ENCODE measurements at regions not wholly inside any gene's neighbourhood (a gene's known extent, or its start where the extent isn't known, plus 50 kb on each side); places are given as distances from the start of the nearest gene placed in this dataset.
A peak's percentile ranks its signal among the peaks of the same experiment; 100 is the strongest.

DNA sequence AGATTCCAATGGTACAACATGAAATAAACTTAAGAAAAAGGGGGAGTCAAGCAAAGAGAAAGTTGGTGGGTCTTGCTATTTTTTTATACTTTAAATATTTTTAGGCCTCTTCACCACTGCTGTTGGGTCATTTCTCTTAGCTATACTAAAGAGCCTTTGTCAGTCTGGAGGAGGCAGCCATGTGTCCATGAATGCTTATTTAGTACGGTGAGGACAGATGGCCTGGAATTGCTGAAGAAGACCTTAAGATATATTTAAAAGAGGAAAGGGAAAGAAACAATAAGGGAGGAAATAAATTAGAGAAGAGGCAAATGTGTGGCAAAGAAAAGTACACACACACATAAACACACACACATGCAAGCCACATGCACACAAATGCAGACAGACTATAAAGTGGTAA lies 560.5 kb upstream of the MEF2C start:
- no peak overlapping the region for H3K4me3 ChIP-seq (ENCODE audit: low read length)
- TF ChIP-seq, protein P1, sequence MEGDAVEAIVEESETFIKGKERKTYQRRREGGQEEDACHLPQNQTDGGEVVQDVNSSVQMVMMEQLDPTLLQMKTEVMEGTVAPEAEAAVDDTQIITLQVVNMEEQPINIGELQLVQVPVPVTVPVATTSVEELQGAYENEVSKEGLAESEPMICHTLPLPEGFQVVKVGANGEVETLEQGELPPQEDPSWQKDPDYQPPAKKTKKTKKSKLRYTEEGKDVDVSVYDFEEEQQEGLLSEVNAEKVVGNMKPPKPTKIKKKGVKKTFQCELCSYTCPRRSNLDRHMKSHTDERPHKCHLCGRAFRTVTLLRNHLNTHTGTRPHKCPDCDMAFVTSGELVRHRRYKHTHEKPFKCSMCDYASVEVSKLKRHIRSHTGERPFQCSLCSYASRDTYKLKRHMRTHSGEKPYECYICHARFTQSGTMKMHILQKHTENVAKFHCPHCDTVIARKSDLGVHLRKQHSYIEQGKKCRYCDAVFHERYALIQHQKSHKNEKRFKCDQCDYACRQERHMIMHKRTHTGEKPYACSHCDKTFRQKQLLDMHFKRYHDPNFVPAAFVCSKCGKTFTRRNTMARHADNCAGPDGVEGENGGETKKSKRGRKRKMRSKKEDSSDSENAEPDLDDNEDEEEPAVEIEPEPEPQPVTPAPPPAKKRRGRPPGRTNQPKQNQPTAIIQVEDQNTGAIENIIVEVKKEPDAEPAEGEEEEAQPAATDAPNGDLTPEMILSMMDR (conservative IDR thresholded peaks at IDR 0.05; ENCODE audit: low read depth, low read length), result no peak
- no peak for DNase-seq (ENCODE audit: low read depth)

DNA sequence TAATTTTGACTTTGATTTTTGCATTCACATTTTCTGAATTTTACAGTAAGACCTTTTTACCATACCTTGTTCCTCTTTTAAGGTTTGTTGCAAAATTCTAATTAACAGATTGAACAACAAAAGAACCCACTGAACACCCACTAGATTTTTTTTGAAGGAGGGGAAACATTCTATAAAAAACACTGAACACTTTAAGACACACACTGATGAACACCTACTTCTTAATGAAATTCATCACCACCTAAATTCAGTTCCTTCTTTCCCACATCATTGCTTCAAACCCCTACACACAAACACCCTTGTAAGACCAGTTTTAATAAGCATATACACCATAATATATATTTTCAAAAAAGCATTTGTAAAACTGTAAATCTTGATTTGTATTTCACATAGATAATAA lies 559.0 kb upstream of the MEF2C start:
- TF ChIP-seq, protein P1 (conservative IDR thresholded peaks at IDR 0.05; ENCODE audit: low read depth, low read length), result no peak
- no peak overlapping the region for H3K4me3 ChIP-seq (ENCODE audit: low read length)
- no peak for DNase-seq (ENCODE audit: low read depth)

DNA sequence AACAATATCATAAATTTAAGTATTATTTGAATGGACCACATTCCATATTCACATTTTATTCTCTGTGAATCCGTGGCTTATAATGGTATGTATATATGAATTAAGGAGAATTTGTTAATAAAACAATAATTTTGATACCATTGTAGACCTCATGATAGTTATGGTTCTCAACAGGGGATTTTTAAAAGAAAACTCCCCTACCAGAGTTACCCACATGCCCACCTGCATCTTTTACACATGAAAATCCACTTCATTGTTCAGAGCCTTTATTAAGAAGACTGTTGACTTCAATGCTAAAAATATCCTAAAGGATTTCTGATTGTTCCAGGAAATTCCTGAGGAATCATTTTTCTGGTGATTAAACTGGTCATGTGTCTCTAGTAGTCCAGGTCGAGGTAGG lies 557.7 kb upstream of the MEF2C start:
- peak; percentile 39 for DNase-seq (ENCODE audit: low read depth)
- no peak overlapping the region for H3K4me3 ChIP-seq (ENCODE audit: low read length)
- TF ChIP-seq, protein P1 (conservative IDR thresholded peaks at IDR 0.05; ENCODE audit: low read depth, low read length), result no peak

DNA sequence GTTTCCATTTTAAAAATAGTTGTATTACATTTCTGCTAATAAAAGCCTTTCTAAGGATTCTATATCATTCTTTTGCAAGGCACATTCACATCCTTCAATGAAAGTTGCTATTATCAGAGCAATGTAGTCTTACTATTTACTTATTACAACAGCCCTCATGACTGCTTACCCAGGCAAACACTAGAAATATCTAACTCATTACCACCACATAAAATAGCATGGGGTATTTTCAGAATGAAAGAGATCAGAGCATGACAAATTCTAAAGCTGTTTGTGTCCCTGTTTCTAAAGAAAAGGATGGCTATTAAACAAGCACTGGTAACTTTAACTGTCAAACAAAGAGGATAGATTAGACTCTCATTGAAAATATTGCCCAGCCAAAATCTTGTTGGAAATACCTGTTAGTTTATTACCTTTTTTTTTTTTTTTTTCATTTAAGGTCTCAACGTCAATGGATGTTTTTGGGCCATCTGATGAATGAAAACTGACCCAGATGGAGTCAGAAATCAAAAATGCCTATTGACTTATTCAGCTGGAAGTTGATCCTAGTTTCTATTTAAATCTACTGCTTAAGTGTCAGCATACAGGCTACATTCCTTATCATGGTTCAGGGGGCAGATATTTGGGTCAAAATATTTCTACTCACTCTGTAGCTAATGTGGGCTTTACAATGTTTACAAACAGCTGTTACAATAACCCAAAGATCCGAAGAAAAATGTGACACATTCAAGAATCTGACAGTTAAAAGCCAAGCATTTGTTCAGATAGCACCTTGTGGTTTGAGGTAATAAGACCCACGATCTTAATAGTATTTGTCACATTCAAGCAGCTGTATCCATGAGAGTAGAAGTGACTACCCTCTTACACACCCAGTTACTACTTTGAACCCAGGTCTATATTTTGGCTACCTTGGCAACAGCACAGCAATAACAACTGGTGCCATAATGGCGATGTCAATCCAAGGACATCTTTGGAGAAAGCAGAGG lies 554.8 kb upstream of the MEF2C start:
- no peak overlapping the region for H3K4me3 ChIP-seq (ENCODE audit: low read length)
- TF ChIP-seq, protein P1 (conservative IDR thresholded peaks at IDR 0.05; ENCODE audit: low read depth, low read length), result no peak
- peak; percentile 77 for DNase-seq (ENCODE audit: low read depth)

DNA sequence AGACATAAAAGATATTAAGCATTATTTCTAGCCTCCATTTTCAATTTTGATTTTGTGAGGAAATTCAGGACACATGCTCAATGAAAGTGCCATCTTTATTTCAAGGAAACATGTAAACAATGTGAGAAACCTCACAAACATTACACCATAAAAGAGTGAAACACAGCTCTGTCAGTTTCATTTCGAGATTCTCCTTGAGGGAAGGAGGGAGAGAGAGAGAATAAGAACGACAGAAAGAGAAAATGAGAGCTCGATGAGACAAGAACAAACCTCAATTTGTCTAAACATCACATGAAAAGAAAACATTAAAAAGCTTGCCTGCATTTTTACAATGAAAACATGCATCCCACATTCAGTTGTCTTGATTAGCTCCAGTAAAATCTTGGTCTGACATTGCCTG lies 553.5 kb upstream of the MEF2C start:
- H3K4me3 ChIP-seq (ENCODE audit: low read length), result no peak overlapping the region
- no peak for DNase-seq (ENCODE audit: low read depth)

DNA sequence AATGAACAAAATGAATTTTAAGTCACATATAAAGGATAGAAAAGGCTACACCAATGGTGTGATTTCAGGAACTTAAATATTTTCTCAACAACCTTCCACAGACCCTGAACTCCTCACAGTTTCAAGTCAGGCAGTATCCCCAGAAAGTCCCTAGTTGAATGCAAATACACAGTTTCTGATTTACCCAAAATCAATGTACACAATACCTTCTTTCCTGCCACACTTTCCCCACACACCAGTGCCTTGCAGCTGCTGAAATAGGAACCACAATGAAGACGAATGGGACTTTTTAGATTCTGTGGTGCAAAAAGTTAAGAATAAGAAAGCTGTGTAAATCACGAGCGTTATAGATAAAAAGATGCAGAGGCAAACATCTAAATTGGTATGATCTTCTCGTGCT lies 552.4 kb upstream of the MEF2C start:
- H3K4me3 ChIP-seq (ENCODE audit: low read length), result no peak overlapping the region
- TF ChIP-seq, protein P1 (conservative IDR thresholded peaks at IDR 0.05; ENCODE audit: low read depth, low read length), result no peak
- DNase-seq (ENCODE audit: low read depth), result no peak

More for the DNA sequence above, 553.5 kb upstream of the MEF2C start:
- TF ChIP-seq, protein P1 (conservative IDR thresholded peaks at IDR 0.05; ENCODE audit: low read depth, low read length), result no peak

DNA sequence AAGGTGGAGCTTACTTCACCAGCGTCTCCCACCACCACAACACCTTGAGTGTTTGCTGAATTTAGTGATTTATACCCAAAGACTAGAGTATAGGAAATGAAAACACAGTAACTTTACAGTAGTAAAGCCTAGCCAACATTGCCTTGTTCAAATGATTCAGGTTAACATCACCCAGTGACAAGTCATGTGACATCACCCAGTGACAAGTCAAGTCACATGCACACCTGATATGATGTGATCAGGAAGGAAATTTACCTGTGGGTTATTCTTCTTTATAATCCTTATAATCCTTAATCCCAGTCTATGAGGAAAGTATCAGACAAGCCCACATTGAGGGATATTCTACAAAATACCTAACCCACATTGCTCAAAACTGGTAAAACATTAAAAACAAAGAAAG lies 545.6 kb upstream of the MEF2C start:
- H3K4me3 ChIP-seq (ENCODE audit: low read length), result no peak overlapping the region
- no peak for DNase-seq (ENCODE audit: low read depth)
- TF ChIP-seq, protein P1 (conservative IDR thresholded peaks at IDR 0.05; ENCODE audit: low read depth, low read length), result no peak

Measured in retinal pigment epithelial cell (primary cell).